OCI-LY7 (cell line): ENCODE measurements at regions not wholly inside any gene's neighbourhood (a gene's known extent, or its start where the extent isn't known, plus 50 kb on each side); places are given as distances from the start of the nearest gene placed in this dataset.

Experiments
- BruUV-seq: library from RNA; stranded (reverse); fragments of 400-500 nt; replicated peaks from 2 replicates; lab custom pipeline; 2021; lab: Mats Ljungman, UMichigan
- CTCF ChIA-PET: fragments of 300-600 bp; sonication (Branson Sonifier 250); formaldehyde crosslinking; loops from one replicate; lab custom pipeline; 2022; ENCODE audit warnings: antibody characterized with exemption; ENCODE audit not compliant: unreplicated experiment; lab: Charles Lee
- POLR2A ChIA-PET: fragments of 300-600 bp; sonication (Branson Sonifier 250); formaldehyde crosslinking; loops from one replicate; lab custom pipeline; 2022; ENCODE audit warnings: antibody characterized with exemption; lab: Charles Lee
- DNase-seq: peaks from one replicate; pipeline ENCODE4 v3.0.0-alpha.2; 2015; ENCODE audit warnings: low spot score
- H2AFZ ChIP-seq: fragments of 200-600 bp; sonication (generic), shearing (Covaris generic); 2 replicates; pipeline ENCODE4 v1.6.1; 2014; ENCODE audit warnings: mild to moderate bottlenecking, antibody characterized with exemption, low read length, moderate library complexity
- H3K27ac ChIP-seq: fragments of 200-600 bp; sonication (generic); 2 replicates; pipeline ENCODE4 v1.5.1; 2014; ENCODE audit warnings: mixed run types, low read depth, mild to moderate bottlenecking, moderate library complexity, low read length, inconsistent platforms; ENCODE audit not compliant: poor library complexity, severe bottlenecking
- H3K36me3 ChIP-seq: fragments of 200-600 bp; sonication (generic); 2 replicates; pipeline ENCODE4 v1.6.1; 2014; ENCODE audit warnings: mild to moderate bottlenecking, antibody characterized with exemption, low read length, moderate library complexity, mixed read lengths; ENCODE audit not compliant: insufficient read depth
- H3K4me1 ChIP-seq: fragments of 200-600 bp; sonication (generic); 2 replicates; pipeline ENCODE4 v1.5.1; 2014; ENCODE audit warnings: mild to moderate bottlenecking, low read length; ENCODE audit not compliant: insufficient read depth, poor library complexity, severe bottlenecking
- H3K4me2 ChIP-seq: fragments of 200-600 bp; sonication (generic); 2 replicates; pipeline ENCODE4 v1.6.1; 2014; ENCODE audit warnings: mild to moderate bottlenecking, low read length
- H3K4me3 ChIP-seq: fragments of 200-600 bp; sonication (generic); 2 replicates; pipeline ENCODE4 v1.5.1; 2014; ENCODE audit warnings: mild to moderate bottlenecking, low read depth, low read length; ENCODE audit not compliant: poor library complexity, severe bottlenecking
- H3K79me2 ChIP-seq: fragments of 200-600 bp; sonication (generic); 2 replicates; pipeline ENCODE4 v1.6.1; 2016; ENCODE audit warnings: low read depth, mild to moderate bottlenecking, low read length, moderate library complexity, mixed read lengths; ENCODE audit not compliant: insufficient read depth
- H3K9me2 ChIP-seq: fragments of 200-600 bp; sonication (generic); 2 replicates; pipeline ENCODE4 v1.6.1; 2016; ENCODE audit warnings: mild to moderate bottlenecking, low read length, mixed read lengths; ENCODE audit not compliant: insufficient read depth
- H3K9me3 ChIP-seq: fragments of 200-600 bp; sonication (generic); 2 replicates; pipeline ENCODE4 v1.6.1; 2014; ENCODE audit warnings: mild to moderate bottlenecking, mixed run types, low read length, mixed read lengths
- H4K20me1 ChIP-seq: fragments of 200-600 bp; sonication (generic); 2 replicates; pipeline ENCODE4 v1.6.1; 2014; ENCODE audit warnings: mild to moderate bottlenecking, antibody characterized with exemption, low read length, moderate library complexity, mixed read lengths; ENCODE audit not compliant: insufficient read depth
- EZH2phosphoT487 ChIP-seq: fragments of 200-600 bp; sonication (generic); IDR thresholded peaks from 2 replicates; pipeline ENCODE4 v1.6.1; 2018; ENCODE audit warnings: low read depth, borderline replicate concordance, mild to moderate bottlenecking, mixed run types, antibody characterized with exemption, low read length, moderate library complexity, mixed read lengths
- intact Hi-C: fragments of 100-400 bp; cut with micrococcal nuclease; formaldehyde crosslinking; loops from one replicate; pipeline ENCODE4 v1.10.0; 2022; ENCODE audit not compliant: unreplicated experiment
- TF ChIP-seq, protein P1 (sequence below): fragments of 200-600 bp; sonication (generic); conservative IDR thresholded peaks from 2 replicates; pipeline ENCODE4 v1.5.1; 2014; ENCODE audit warnings: mild to moderate bottlenecking, antibody characterized with exemption, low read length, moderate library complexity, mixed read lengths

- Histone ChIP-seq H2AFZ (no peak overlapping the region), H3K36me3 (no peaks in the 10 kb centered on the region), H4K20me1 (no peaks in the 10 kb centered on the region), H3K4me2 (no peak overlapping the region), H3K9me2 (no peaks in the 10 kb centered on the region), H3K79me2 (no peaks in the 10 kb centered on the region), H3K27ac (no peak overlapping the region), H3K9me3 (no peaks in the 10 kb centered on the region), H3K4me1 (peaks cover 11% of the 10 kb centered on the region), H3K4me3 (no peak overlapping the region)
- ChIA-PET POLR2A (no interaction called here), CTCF (no interaction called here)
- no TSS peak for BruUV-seq
- intact Hi-C loops, result no loop called here
- DNase-seq, result no peak
- TF ChIP-seq, protein P1, sequence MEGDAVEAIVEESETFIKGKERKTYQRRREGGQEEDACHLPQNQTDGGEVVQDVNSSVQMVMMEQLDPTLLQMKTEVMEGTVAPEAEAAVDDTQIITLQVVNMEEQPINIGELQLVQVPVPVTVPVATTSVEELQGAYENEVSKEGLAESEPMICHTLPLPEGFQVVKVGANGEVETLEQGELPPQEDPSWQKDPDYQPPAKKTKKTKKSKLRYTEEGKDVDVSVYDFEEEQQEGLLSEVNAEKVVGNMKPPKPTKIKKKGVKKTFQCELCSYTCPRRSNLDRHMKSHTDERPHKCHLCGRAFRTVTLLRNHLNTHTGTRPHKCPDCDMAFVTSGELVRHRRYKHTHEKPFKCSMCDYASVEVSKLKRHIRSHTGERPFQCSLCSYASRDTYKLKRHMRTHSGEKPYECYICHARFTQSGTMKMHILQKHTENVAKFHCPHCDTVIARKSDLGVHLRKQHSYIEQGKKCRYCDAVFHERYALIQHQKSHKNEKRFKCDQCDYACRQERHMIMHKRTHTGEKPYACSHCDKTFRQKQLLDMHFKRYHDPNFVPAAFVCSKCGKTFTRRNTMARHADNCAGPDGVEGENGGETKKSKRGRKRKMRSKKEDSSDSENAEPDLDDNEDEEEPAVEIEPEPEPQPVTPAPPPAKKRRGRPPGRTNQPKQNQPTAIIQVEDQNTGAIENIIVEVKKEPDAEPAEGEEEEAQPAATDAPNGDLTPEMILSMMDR, result no peak
- TF ChIP-seq EZH2phosphoT487, result no peak
Measured at GRCh38 chr9:129341171-129341986, 163.3 kb upstream of the IER5L start.

DNA sequence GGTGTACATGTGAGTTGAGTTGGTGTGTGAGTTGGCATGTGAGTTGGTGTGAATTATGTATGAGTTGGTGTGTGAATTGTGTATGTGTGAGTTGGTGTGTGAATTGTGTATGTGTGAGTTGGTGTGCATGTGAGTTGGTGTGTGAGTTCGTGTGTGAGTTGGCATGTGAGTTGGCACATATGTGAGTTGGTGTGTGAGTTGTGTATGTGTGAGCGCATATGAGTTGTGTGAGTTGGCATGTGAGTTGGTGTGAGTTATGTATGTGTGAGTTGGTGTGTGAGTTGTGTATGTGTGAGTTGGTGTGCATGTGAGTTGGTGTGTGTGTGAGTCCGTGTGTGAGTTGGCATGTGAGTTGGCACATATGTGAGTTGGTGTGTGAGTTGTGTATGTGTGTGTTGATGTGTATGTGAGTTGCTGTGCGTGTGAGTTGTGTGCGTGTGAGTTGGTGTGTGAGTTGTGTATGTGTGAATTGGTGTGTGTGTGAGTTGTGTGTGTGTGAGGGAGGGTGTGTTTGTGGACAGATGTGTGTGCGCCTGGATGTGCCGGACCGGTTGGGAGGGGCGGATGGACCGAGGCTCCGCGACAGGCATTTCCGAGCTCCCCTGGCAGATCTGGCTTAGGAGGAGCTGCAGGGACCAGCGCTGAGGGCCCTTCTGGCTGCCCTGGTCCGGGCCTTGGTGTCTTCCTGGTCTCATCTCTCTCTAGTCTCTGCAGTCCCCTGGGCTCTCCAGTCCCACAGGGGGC is 162.5 kb upstream of the IER5L start:
- DNase-seq, result no peak
- no peaks in the 10 kb centered on the region for H3K9me3 ChIP-seq
- no peak overlapping the region for H3K4me3 ChIP-seq
- H3K36me3 ChIP-seq, result no peaks in the 10 kb centered on the region
- TF ChIP-seq, protein P1, result no peak
- TF ChIP-seq EZH2phosphoT487, result no peak
- peaks cover 15% of the 10 kb centered on the region for H3K4me1 ChIP-seq
- no peak overlapping the region for H3K4me2 ChIP-seq
- intact Hi-C loops, result no loop called here
- H3K79me2 ChIP-seq, result no peaks in the 10 kb centered on the region
- BruUV-seq, result no TSS peak
- H3K9me2 ChIP-seq, result no peaks in the 10 kb centered on the region
- POLR2A ChIA-PET, result no interaction called here
- H2AFZ ChIP-seq, result no peak overlapping the region
- CTCF ChIA-PET, result no interaction called here
- no peaks in the 10 kb centered on the region for H4K20me1 ChIP-seq
- no peak overlapping the region for H3K27ac ChIP-seq
